ENCODE measurements at regions not wholly inside any gene's neighbourhood (a gene's known extent, or its start where the extent isn't known, plus 50 kb on each side); places are given as distances from the start of the nearest gene placed in this dataset.

DNA sequence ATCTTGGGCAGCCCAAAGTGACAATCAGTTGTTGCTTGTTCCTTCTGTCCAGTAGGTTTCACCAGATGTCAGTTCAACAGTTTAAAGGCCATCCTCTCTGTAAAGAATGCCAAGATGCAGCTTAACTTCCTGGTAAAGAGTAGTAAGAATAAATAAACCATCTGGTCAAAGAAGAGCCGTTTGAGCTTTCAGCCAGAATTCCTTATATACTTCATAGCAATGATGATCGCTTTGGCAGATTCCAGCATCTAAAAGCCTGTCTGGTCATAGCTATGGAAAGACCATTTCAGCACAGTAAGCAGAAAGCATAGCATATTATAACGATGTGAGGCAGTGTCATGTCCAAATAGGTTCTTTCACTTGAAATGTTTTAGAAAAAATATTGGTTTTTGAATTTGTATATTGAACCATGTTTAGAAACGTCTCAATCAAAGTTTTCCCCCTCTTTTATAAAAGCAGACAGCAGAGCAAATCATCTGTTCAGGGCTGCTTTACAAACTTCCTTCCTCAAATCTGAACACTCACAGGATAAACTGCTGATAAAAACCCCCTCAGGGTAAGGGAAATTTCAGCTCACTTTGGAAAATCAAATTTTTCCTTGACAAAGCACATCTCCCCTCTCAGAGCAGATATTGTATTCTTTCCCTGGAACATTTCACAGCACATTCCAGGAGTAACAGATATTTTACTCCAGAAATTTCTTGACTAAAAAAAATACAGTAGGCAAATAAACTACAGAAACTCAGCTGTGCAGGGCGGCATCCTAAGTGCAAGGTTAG lies 184.1 kb downstream of the NOC3L start:
- Histone ChIP-seq H3K79me2 (ENCODE audit: control insufficient read depth in 1 of 2, insufficient read depth in 2 of 2, low read length in 2 of 2) (no peaks in the 10 kb centered on the region), H3K23ac (ENCODE audit: insufficient read length) (no peak overlapping the region), H3K79me1 (ENCODE audit: low read depth, low read length) (no peaks in the 10 kb centered on the region), H3K27me3 (replicated peaks in 1 of 4; ENCODE audit: control insufficient read depth in 3 of 4, extremely low read depth in 1 of 4, insufficient read depth in 3 of 4, low read length in 3 of 4) (no peaks in the 10 kb centered on the region), H4K8ac (ENCODE audit: extremely low read depth, insufficient read depth, low read length) (no peak overlapping the region), H3K27ac (ENCODE audit: low read depth, low read length) (no peak overlapping the region), H3K4me2 (ENCODE audit: insufficient read depth in 1 of 2, low read depth in 2 of 2, low read length in 2 of 2) (no peak overlapping the region), H3K4me3 (ENCODE audit: extremely low read depth in 1 of 4, insufficient read depth in 2 of 4, low read depth in 3 of 4, low read length in 4 of 4) (no peak overlapping the region), H2BK20ac (ENCODE audit: low read length) (no peak overlapping the region), H3K4ac (replicated peaks; ENCODE audit: insufficient read length, low read depth, low read length) (no peak overlapping the region), H2AFZ (ENCODE audit: low read length) (no peak overlapping the region), H3K9me3 (ENCODE audit: insufficient read depth in 2 of 2, low read depth in 1 of 2, low read length in 1 of 2) (no peaks in the 10 kb centered on the region), H3K18ac (ENCODE audit: extremely low read depth, low read length) (no peak overlapping the region), H2BK12ac (ENCODE audit: low read depth, low read length) (no peak overlapping the region), H3K9ac (replicated peaks in 1 of 4; ENCODE audit: extremely low read depth in 1 of 4, low read depth in 3 of 4, low read length in 3 of 4) (no peak overlapping the region), H2BK15ac (ENCODE audit: low read length) (no peak overlapping the region), H2BK5ac (ENCODE audit: low read depth, low read length) (no peak overlapping the region), H4K5ac (ENCODE audit: insufficient read length, low read depth, low read length) (no peak overlapping the region), H2BK120ac (replicated peaks; ENCODE audit: low read depth, low read length) (no peak overlapping the region), H3K4me1 (replicated peaks in 1 of 4; ENCODE audit: control insufficient read depth in 3 of 4, insufficient read depth in 4 of 4, low read length in 3 of 4) (no peaks in the 10 kb centered on the region), H3K14ac (ENCODE audit: insufficient read length) (no peak overlapping the region), H4K20me1 (replicated peaks in 1 of 2; ENCODE audit: control insufficient read depth in 1 of 2, insufficient read depth in 2 of 2, low read length in 2 of 2) (no peaks in the 10 kb centered on the region), H4K91ac (replicated peaks; ENCODE audit: insufficient read length, low read length) (no peak overlapping the region), H3K23me2 (ENCODE audit: low read depth, low read length) (no peaks in the 10 kb centered on the region), H2AK5ac (ENCODE audit: low read depth, low read length) (no peak overlapping the region), H3K56ac (replicated peaks; ENCODE audit: insufficient read length, low read depth, low read length) (no peak overlapping the region), H3K36me3 (ENCODE audit: control insufficient read depth in 2 of 4, insufficient read depth in 4 of 4, low read length in 3 of 4) (no peaks in the 10 kb centered on the region)
- no peak for DNase-seq (ENCODE audit: low read depth in 1 of 2, low spot score in 2 of 2)
- no peak for FAIRE-seq
- WGBS, 2 experiments (ENCODE audit: extremely low coverage in 1 of 2, insufficient coverage in 1 of 2, insufficient read length in 1 of 2, insufficient replicate concordance in 2 of 2, low coverage in 1 of 2, low lambda C conversion rate in 2 of 2, missing lambda C conversion rate in 1 of 2): 81% methylated on average over 5 of the region's 5 CpGs; no CpG with 5 or more reads in 1 of the 2 experiments
- POLR2A ChIA-PET (ENCODE audit: partially characterized antibody): no interaction called here
- CTCF ChIA-PET (ENCODE audit: partially characterized antibody): interaction anchor here (0.7 to 1.6 kb wide), 3 partner anchors 12 to 256 kb away, joined by 3 to 4 read pairs (median 3); no protein-coding TSS in a partner anchor
- no peak for TF ChIP-seq SAP30 (IDR thresholded peaks at IDR 0.05; ENCODE audit: insufficient read depth, insufficient replicate concordance, low read length)
- TF ChIP-seq HDAC2 (IDR thresholded peaks at IDR 0.05; ENCODE audit: borderline replicate concordance in 1 of 2, low read depth in 2 of 2, low read length in 2 of 2): no peak
- no peak for TF ChIP-seq SIX5 (IDR thresholded peaks at IDR 0.05; ENCODE audit: low read depth, low read length)
- TF ChIP-seq KDM4A (IDR thresholded peaks at IDR 0.05; ENCODE audit: low read depth, low read length, severe bottlenecking): no peak
- TF ChIP-seq, protein P1, sequence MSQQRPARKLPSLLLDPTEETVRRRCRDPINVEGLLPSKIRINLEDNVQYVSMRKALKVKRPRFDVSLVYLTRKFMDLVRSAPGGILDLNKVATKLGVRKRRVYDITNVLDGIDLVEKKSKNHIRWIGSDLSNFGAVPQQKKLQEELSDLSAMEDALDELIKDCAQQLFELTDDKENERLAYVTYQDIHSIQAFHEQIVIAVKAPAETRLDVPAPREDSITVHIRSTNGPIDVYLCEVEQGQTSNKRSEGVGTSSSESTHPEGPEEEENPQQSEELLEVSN (IDR thresholded peaks at IDR 0.05): no peak
- no peak for TF ChIP-seq RNF2 (IDR thresholded peaks at IDR 0.05; ENCODE audit: borderline replicate concordance, low read depth, low read length, missing control alignments, poor library complexity, severe bottlenecking)
- TF ChIP-seq RAD21 (IDR thresholded peaks at IDR 0.05 in 1 of 2, conservative IDR thresholded peaks at IDR 0.05 in 1 of 2; ENCODE audit: low read depth in 2 of 2, low read length in 2 of 2): no peak
- no peak for TF ChIP-seq TCF12 (IDR thresholded peaks at IDR 0.05; ENCODE audit: low read depth, low read length)
- no peak for TF ChIP-seq SP1 (IDR thresholded peaks at IDR 0.05; ENCODE audit: low read depth, low read length)

Data from H1 (cell line).